Heart left ventricle (tissue), 16 donors: ENCODE measurements at regions not wholly inside any gene's neighbourhood (a gene's known extent, or its start where the extent isn't known, plus 50 kb on each side); places are given as distances from the start of the nearest gene placed in this dataset.

ENCODE experiments used
- ATAC-seq, 4 donors: fragments of 200-7000 bp; cut with Tn5 transposase; one replicate each; pipeline ENCODE4 v1.9.1; 2020 to 2022; ENCODE audit warnings: moderate library complexity in 4 of 4, mild to moderate bottlenecking in 3 of 4, moderate number of reproducible peaks in 1 of 4
- DNase-seq, 5 donors: peaks; one replicate each; pipeline ENCODE4 v3.0.0-alpha.2; 2020
- H3K27ac ChIP-seq, 12 donors: fragments of 200-600 bp; sonication (generic) in 4 of 12; one replicate each; pipeline versions ENCODE4 v1.5.0 to v1.8.0; 2016 to 2022; ENCODE audit warnings: mild to moderate bottlenecking in 2 of 12
- H3K27me3 ChIP-seq, 9 donors: fragments of 200-600 bp; sonication (generic) in 2 of 9; one replicate each; pipeline versions ENCODE4 v1.5.1 to v1.8.0; 2016 to 2022; ENCODE audit warnings: mild to moderate bottlenecking in 3 of 9
- H3K36me3 ChIP-seq, 9 donors: fragments of 200-600 bp; sonication (generic) in 2 of 9; one replicate each; pipeline versions ENCODE4 v1.5.0 to v1.8.0; 2018 to 2022; ENCODE audit warnings: mild to moderate bottlenecking in 2 of 9
- H3K4me1 ChIP-seq, 12 donors: fragments of 200-600 bp; sonication (generic) in 4 of 12; one replicate each; pipeline versions ENCODE4 v1.5.0 to v1.8.0; 2016 to 2022; ENCODE audit warnings: mild to moderate bottlenecking in 3 of 12
- H3K4me3 ChIP-seq, 12 donors: fragments of 200-600 bp; sonication (generic) in 4 of 12; one replicate each; pipeline versions ENCODE4 v1.5.0 to v1.8.0; 2017 to 2022; ENCODE audit warnings: mild to moderate bottlenecking in 9 of 12, moderate library complexity in 4 of 12
- H3K9me3 ChIP-seq, 12 donors: fragments of 200-600 bp; sonication (generic) in 4 of 12; one replicate each; pipeline versions ENCODE4 v1.5.0 to v1.8.0; 2016 to 2022; ENCODE audit warnings: mild to moderate bottlenecking in 1 of 12
- POLR2A ChIP-seq, 2 donors: fragments of 450-650 bp; IDR thresholded peaks; one replicate each; pipeline ENCODE4 v1.6.1; 2017; ENCODE audit warnings: antibody characterized with exemption in 2 of 2, mild to moderate bottlenecking in 2 of 2, moderate library complexity in 2 of 2
- WGBS, 4 donors: extraction: QIAGEN DNeasy Blood & Tissue Kit in 2 of 4; methylation state at CpG; one replicate each; pipeline versions ENCODE4 v1.1.5 to v1.1.7; 2013 to 2018; 5-methylcytosine and 5-hydroxymethylcytosine counted together
- intact Hi-C, 10 donors: fragments of 100-400 bp; cut with DNase I; formaldehyde crosslinking; loops; one replicate each; pipeline versions ENCODE4 v1.11.1 to v1.14.2; 2022
- TF ChIP-seq, protein P1 (sequence below), 12 donors: fragments of 200-600 bp; sonication (generic) in 4 of 12; IDR thresholded peaks; one replicate each; pipeline versions ENCODE4 v1.5.0 to v1.8.0; 2018 to 2022; ENCODE audit warnings: antibody characterized with exemption in 12 of 12, mild to moderate bottlenecking in 5 of 12
- donor health status: ischemic (EF 13 %, LVEDD 7.1; RV severe dilation, severe dysfunction).
- donor health status: healthy with polysubstance abuse.
- donor health status: DM: no; HTN: yes; CAD: no.
- donor health status: DM: no; HTN: no; CAD: no.
- donor health status: ischemic (EF 25% LVEDD 6.9; RV normal size, moderate dysfunction).
- donor health status: ischemic (EF 25% LVEDD 5.7; RV mildly dilated, moderate dysfunction).
- donor health status: healthy.
- donor health status: DM: yes; HTN: yes; CAD: no.
- donor health status: ischemic (EF 35%, LVEDD 5.7; RV mildly dilated, moderate dysfunction).
- donor health status: nonischemic (EF 11% LVEDD 7.7; RV severe dilation, severe dysfunction).
- donor health status: DM: yes; HTN: yes; CAD: no.
- donor health status: PGD.
- donor health status: ischemic (EF 29% LVEDD 5.4; RV normal size, mild dysfunction).
- donor health status: nonischemic (EF 23%, LVEDD 6.1; RV moderate dilation, normal function).

DNA sequence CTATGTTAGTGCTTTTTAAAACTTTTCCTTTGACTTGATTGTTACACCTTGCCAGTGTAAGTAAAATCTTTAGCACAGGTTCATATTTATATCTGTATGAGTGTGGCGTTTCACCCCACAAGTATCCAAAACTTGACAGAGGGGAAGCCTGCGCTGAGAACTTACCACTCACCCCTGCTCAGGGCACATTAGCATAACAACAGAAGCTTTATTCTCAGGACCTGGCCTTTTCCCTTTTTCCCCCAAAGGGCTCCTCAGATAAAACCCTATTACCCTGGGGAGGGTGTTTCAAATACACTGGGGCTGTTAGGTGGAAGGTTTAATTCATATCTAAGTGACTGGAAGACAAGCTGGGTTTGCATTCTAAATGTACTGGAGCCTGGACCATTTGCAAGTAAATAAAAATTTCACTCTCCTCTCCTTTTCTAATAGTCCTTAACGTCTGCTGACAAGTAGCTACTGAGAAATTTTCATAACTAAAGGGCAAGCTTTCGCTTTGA, 276.6 kb downstream of the RNF152 start:
- no peak for TF ChIP-seq POLR2A (IDR thresholded peaks at IDR 0.05)
- TF ChIP-seq, protein P1, sequence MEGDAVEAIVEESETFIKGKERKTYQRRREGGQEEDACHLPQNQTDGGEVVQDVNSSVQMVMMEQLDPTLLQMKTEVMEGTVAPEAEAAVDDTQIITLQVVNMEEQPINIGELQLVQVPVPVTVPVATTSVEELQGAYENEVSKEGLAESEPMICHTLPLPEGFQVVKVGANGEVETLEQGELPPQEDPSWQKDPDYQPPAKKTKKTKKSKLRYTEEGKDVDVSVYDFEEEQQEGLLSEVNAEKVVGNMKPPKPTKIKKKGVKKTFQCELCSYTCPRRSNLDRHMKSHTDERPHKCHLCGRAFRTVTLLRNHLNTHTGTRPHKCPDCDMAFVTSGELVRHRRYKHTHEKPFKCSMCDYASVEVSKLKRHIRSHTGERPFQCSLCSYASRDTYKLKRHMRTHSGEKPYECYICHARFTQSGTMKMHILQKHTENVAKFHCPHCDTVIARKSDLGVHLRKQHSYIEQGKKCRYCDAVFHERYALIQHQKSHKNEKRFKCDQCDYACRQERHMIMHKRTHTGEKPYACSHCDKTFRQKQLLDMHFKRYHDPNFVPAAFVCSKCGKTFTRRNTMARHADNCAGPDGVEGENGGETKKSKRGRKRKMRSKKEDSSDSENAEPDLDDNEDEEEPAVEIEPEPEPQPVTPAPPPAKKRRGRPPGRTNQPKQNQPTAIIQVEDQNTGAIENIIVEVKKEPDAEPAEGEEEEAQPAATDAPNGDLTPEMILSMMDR (IDR thresholded peaks at IDR 0.05), result no peak
- 93 to 95% (median 93%) methylated on average over 4 of the region's 4 CpGs for WGBS, 4 donors
- H3K9me3 ChIP-seq, result peaks cover 0 to 3% (median 0%) of the 10 kb centered on the region in 12 donors
- intact Hi-C loops, result loop anchor here in 1 of 10 donors (5.0 kb wide), 1 partner anchor 296 kb away; no protein-coding TSS in a partner anchor
- DNase-seq (no peak), ATAC-seq (no peak)
- no peaks in the 10 kb centered on the region for H3K4me1 ChIP-seq
- no peak overlapping the region for H3K4me3 ChIP-seq
- no peaks in the 10 kb centered on the region for H3K27me3 ChIP-seq
- H3K36me3 ChIP-seq, result no peaks in the 10 kb centered on the region
- H3K27ac ChIP-seq, result no peak overlapping the region

DNA sequence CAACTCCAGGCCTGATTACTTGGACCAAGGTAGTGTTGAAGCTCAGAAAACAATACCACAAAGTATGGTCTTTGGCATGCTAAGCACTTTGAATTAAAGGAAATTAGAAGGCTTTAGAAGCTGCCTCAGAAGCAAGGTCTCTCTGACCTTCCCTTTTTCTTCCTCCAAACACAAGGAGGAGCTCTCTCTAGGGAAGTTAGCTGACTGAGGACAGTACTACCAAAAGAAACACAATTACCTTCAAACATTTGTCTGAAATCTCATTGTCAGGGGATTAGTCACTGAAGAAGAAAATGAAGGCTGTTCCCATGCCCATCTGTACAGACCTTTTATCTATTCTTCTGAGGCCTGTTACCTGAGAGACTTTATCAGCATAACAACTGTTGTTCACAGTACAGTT, 279.3 kb downstream of the CDH20 start:
- no peak for ATAC-seq
- peaks cover 0 to 9% (median 0%) of the 10 kb centered on the region in 12 donors for H3K9me3 ChIP-seq
- intact Hi-C loops, result no loop called here
- H3K27me3 ChIP-seq, result no peaks in the 10 kb centered on the region
- TF ChIP-seq, protein P1 (IDR thresholded peaks at IDR 0.05), result peak in 4 of 12 donors; percentile 10 to 29 (median 16)
- TF ChIP-seq POLR2A (IDR thresholded peaks at IDR 0.05), result no peak
- H3K4me1 ChIP-seq, result peaks cover 0 to 10% (median 4%) of the 10 kb centered on the region in 12 donors
- H3K36me3 ChIP-seq, result no peaks in the 10 kb centered on the region
- DNase-seq, result no peak
- no peak overlapping the region for H3K27ac ChIP-seq
- no peak overlapping the region for H3K4me3 ChIP-seq

DNA sequence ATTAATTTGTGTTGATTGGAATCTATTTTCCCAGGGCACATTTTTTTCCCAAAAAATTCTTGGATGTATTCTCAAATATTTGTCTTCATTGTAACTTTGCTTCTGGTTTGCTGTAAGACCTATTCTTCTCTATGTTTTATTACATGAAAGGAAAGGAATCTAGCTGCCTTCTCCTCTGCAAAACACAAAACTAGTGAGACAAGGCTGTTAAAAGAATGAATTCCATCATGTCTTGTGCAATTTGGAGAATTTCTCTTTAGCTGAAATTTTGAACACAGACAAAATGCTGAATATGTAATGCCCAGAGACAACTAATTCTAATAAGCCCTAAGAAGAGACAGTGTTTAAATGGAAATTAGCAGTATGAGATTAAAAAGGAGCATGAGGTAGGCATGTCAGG, 275.9 kb downstream of the CDH20 start:
- peaks cover 0 to 41% (median 20%) of the 10 kb centered on the region in 12 donors for H3K4me1 ChIP-seq
- H3K27me3 ChIP-seq, result no peaks in the 10 kb centered on the region
- peaks cover 0 to 9% (median 0%) of the 10 kb centered on the region in 12 donors for H3K9me3 ChIP-seq
- no peak overlapping the region for H3K4me3 ChIP-seq
- no peaks in the 10 kb centered on the region for H3K36me3 ChIP-seq
- no peak for DNase-seq
- intact Hi-C loops, result no loop called here
- no peak overlapping the region for H3K27ac ChIP-seq
- no peak for ATAC-seq
- no peak for TF ChIP-seq POLR2A (IDR thresholded peaks at IDR 0.05)
- TF ChIP-seq, protein P1 (IDR thresholded peaks at IDR 0.05), result no peak

DNA sequence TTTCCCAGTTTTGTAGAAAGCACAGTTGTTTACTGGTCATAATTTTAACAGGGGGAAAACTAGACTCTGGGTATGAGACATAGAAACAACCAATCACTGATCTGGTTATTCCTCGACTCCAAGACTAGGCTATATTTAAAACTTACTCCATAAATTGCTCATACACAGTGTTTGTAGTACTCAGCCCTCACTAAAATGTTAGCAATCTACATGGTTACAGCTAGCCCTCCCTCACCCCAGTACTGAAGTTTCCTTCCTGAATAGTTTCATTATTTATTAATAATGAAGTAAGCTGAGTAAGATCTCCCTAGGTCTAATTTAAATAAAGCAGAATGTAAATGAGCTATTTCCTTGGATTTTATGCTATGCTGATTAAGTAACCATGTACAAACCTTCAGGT, 275.1 kb downstream of the CDH20 start:
- ATAC-seq (no peak), DNase-seq (no peak)
- 23 to 61% (median 48%) methylated on average over 1 of the region's 1 CpG for WGBS, 4 donors
- H3K4me1 ChIP-seq, result peaks cover 0 to 41% (median 20%) of the 10 kb centered on the region in 12 donors
- no peak for TF ChIP-seq POLR2A (IDR thresholded peaks at IDR 0.05)
- TF ChIP-seq, protein P1 (IDR thresholded peaks at IDR 0.05), result no peak
- no peak overlapping the region for H3K4me3 ChIP-seq
- H3K36me3 ChIP-seq, result no peaks in the 10 kb centered on the region
- H3K9me3 ChIP-seq, result peaks cover 0 to 9% (median 0%) of the 10 kb centered on the region in 12 donors
- peak overlapping the region in 4 of 12 donors; percentile 2 to 83 (median 4) for H3K27ac ChIP-seq
- no peaks in the 10 kb centered on the region for H3K27me3 ChIP-seq
- intact Hi-C loops, result no loop called here
